ENCODE measurements at regions not wholly inside any gene's neighbourhood (a gene's known extent, or its start where the extent isn't known, plus 50 kb on each side); places are given as distances from the start of the nearest gene placed in this dataset.

DNA sequence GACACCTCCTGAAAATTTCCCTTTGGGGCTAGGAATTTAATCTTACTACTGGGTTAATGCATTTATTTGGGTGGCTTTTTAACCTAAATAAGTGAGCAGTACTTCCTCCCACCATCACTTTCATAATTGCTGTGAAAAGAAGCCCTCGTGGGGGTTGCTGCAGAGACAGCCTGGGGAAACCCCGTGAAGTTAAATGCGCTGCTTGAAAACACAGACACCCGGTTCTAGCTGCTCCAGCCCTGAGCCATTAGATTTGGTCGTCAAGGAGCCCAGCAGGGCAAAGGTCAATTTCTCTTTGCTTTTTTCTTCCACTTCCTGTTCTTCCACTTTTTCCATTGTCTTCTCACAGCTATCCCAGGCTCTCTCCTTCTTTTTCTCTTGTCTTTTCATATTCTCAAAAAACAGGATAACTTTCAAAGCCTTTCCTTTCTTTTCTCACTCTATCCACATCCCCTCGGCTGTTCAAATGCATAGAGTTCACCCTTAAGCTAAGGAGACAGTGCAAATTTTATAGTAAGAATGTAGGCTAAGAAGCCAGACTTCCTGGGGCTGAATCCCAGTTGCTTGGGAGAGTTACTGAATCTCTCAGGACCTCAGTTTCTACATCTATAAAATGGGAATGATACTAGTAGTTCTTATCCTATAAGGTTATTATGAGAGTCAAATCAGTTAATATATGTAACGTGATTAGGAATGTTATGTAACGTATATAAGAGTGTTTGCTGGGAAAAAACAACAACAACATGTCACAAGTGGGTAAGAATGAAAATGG lies 91.5 kb upstream of the ZNF827 start:
- TF ChIP-seq, protein P1, sequence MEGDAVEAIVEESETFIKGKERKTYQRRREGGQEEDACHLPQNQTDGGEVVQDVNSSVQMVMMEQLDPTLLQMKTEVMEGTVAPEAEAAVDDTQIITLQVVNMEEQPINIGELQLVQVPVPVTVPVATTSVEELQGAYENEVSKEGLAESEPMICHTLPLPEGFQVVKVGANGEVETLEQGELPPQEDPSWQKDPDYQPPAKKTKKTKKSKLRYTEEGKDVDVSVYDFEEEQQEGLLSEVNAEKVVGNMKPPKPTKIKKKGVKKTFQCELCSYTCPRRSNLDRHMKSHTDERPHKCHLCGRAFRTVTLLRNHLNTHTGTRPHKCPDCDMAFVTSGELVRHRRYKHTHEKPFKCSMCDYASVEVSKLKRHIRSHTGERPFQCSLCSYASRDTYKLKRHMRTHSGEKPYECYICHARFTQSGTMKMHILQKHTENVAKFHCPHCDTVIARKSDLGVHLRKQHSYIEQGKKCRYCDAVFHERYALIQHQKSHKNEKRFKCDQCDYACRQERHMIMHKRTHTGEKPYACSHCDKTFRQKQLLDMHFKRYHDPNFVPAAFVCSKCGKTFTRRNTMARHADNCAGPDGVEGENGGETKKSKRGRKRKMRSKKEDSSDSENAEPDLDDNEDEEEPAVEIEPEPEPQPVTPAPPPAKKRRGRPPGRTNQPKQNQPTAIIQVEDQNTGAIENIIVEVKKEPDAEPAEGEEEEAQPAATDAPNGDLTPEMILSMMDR (IDR thresholded peaks at IDR 0.05), result no peak
- TF ChIP-seq POLR2AphosphoS5 (IDR thresholded peaks at IDR 0.05; ENCODE audit: low read depth, low read length), result no peak
- TF ChIP-seq SIN3A (IDR thresholded peaks at IDR 0.05; ENCODE audit: borderline replicate concordance, insufficient read depth, low read depth, low read length), result no peak
- TF ChIP-seq, protein P2, sequence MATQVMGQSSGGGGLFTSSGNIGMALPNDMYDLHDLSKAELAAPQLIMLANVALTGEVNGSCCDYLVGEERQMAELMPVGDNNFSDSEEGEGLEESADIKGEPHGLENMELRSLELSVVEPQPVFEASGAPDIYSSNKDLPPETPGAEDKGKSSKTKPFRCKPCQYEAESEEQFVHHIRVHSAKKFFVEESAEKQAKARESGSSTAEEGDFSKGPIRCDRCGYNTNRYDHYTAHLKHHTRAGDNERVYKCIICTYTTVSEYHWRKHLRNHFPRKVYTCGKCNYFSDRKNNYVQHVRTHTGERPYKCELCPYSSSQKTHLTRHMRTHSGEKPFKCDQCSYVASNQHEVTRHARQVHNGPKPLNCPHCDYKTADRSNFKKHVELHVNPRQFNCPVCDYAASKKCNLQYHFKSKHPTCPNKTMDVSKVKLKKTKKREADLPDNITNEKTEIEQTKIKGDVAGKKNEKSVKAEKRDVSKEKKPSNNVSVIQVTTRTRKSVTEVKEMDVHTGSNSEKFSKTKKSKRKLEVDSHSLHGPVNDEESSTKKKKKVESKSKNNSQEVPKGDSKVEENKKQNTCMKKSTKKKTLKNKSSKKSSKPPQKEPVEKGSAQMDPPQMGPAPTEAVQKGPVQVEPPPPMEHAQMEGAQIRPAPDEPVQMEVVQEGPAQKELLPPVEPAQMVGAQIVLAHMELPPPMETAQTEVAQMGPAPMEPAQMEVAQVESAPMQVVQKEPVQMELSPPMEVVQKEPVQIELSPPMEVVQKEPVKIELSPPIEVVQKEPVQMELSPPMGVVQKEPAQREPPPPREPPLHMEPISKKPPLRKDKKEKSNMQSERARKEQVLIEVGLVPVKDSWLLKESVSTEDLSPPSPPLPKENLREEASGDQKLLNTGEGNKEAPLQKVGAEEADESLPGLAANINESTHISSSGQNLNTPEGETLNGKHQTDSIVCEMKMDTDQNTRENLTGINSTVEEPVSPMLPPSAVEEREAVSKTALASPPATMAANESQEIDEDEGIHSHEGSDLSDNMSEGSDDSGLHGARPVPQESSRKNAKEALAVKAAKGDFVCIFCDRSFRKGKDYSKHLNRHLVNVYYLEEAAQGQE (IDR thresholded peaks at IDR 0.05; ENCODE audit: insufficient read depth in 1 of 2, low read depth in 2 of 2, low read length in 1 of 2), result no peak
- no peak for TF ChIP-seq TCF7L2 (IDR thresholded peaks at IDR 0.05; ENCODE audit: low read depth, low read length)
